ENCODE measurements at regions not wholly inside any gene's neighbourhood (a gene's known extent, or its start where the extent isn't known, plus 50 kb on each side); places are given as distances from the start of the nearest gene placed in this dataset.

- Histone ChIP-seq H2AK5ac (ENCODE audit: low read length) (peak overlapping the region; percentile 15), H3K4me2 (ENCODE audit: low read length) (no peak overlapping the region), H3K9ac (ENCODE audit: low read length) (no peak overlapping the region), H3K4ac (ENCODE audit: low read depth, low read length) (no peak overlapping the region), H3K56ac (ENCODE audit: low read length) (peak overlapping the region; percentile 72), H2BK15ac (replicated peaks; ENCODE audit: low read depth) (no peak overlapping the region), H3K23ac (ENCODE audit: low read length) (no peak overlapping the region), H2BK5ac (ENCODE audit: low read length) (peak overlapping the region; percentile 64), H3K4me3 (ENCODE audit: low read length) (no peak overlapping the region), H3K27me3 (ENCODE audit: insufficient read depth, low read length, poor library complexity) (no peaks in the 10 kb centered on the region), H2BK120ac (ENCODE audit: low read depth, low read length) (peak overlapping the region; percentile 56), H3K18ac (ENCODE audit: low read length) (no peak overlapping the region), H3K4me1 (ENCODE audit: control insufficient read depth, low read depth, low read length) (peaks cover 16% of the 10 kb centered on the region), H3K27ac (ENCODE audit: low read depth, low read length) (peak overlapping the region; percentile 71), H3K79me1 (ENCODE audit: low read length) (no peaks in the 10 kb centered on the region), H4K5ac (ENCODE audit: low read length) (no peak overlapping the region), H4K8ac (ENCODE audit: low read depth, low read length) (no peak overlapping the region), H3K79me2 (ENCODE audit: control insufficient read depth, insufficient read depth, low read length) (no peaks in the 10 kb centered on the region), H3K36me3 (ENCODE audit: control insufficient read depth, insufficient read depth, low read length) (no peaks in the 10 kb centered on the region)
- no CpG with 5 or more reads among the region's 9 CpGs for WGBS (ENCODE audit: extremely low coverage, insufficient coverage, low lambda C conversion rate)
- no peak for DNase-seq
Measured at GRCh38 chr6:11430036-11430435, 107.5 kb upstream of the TMEM170B start.

- H2BK120ac ChIP-seq (ENCODE audit: low read depth, low read length): no peak overlapping the region
- H3K27ac ChIP-seq (ENCODE audit: low read depth, low read length): peak overlapping the region; percentile 89
- no peaks in the 10 kb centered on the region for H3K79me2 ChIP-seq (ENCODE audit: control insufficient read depth, insufficient read depth, low read length)
- H4K5ac ChIP-seq (ENCODE audit: low read length): no peak overlapping the region
- H3K27me3 ChIP-seq (ENCODE audit: insufficient read depth, low read length, poor library complexity): no peaks in the 10 kb centered on the region
- H3K36me3 ChIP-seq (ENCODE audit: control insufficient read depth, insufficient read depth, low read length): no peaks in the 10 kb centered on the region
- H3K23ac ChIP-seq (ENCODE audit: low read length): no peak overlapping the region
- no peak overlapping the region for H3K4ac ChIP-seq (ENCODE audit: low read depth, low read length)
- H2BK5ac ChIP-seq (ENCODE audit: low read length): no peak overlapping the region
- no CpG with 5 or more reads among the region's 2 CpGs for WGBS (ENCODE audit: extremely low coverage, insufficient coverage, low lambda C conversion rate)
- H3K4me1 ChIP-seq (ENCODE audit: control insufficient read depth, low read depth, low read length): peaks cover 16% of the 10 kb centered on the region
- H2BK15ac ChIP-seq (replicated peaks; ENCODE audit: low read depth): no peak overlapping the region
- DNase-seq: peak; percentile 96
- no peak overlapping the region for H3K18ac ChIP-seq (ENCODE audit: low read length)
- H3K56ac ChIP-seq (ENCODE audit: low read length): no peak overlapping the region
- H3K79me1 ChIP-seq (ENCODE audit: low read length): no peaks in the 10 kb centered on the region
- H3K4me2 ChIP-seq (ENCODE audit: low read length): no peak overlapping the region
- H3K9ac ChIP-seq (ENCODE audit: low read length): no peak overlapping the region
- H2AK5ac ChIP-seq (ENCODE audit: low read length): no peak overlapping the region
- H4K8ac ChIP-seq (ENCODE audit: low read depth, low read length): no peak overlapping the region
- no peak overlapping the region for H3K4me3 ChIP-seq (ENCODE audit: low read length)
Measured at GRCh38 chr6:11429577-11429976, 108.0 kb upstream of the TMEM170B start.

- Histone ChIP-seq H3K9ac (ENCODE audit: low read length) (no peak overlapping the region), H3K4ac (ENCODE audit: low read depth, low read length) (no peak overlapping the region), H3K18ac (ENCODE audit: low read length) (peak overlapping the region; percentile 25), H3K27me3 (ENCODE audit: insufficient read depth, low read length, poor library complexity) (no peaks in the 10 kb centered on the region), H4K8ac (ENCODE audit: low read depth, low read length) (no peak overlapping the region), H4K5ac (ENCODE audit: low read length) (no peak overlapping the region), H3K4me2 (ENCODE audit: low read length) (no peak overlapping the region), H3K79me1 (ENCODE audit: low read length) (no peaks in the 10 kb centered on the region), H3K4me1 (ENCODE audit: control insufficient read depth, low read depth, low read length) (peaks cover 16% of the 10 kb centered on the region), H3K56ac (ENCODE audit: low read length) (no peak overlapping the region), H2AK5ac (ENCODE audit: low read length) (no peak overlapping the region), H3K4me3 (ENCODE audit: low read length) (no peak overlapping the region), H3K27ac (ENCODE audit: low read depth, low read length) (peak overlapping the region; percentile 89), H2BK5ac (ENCODE audit: low read length) (peak overlapping the region; percentile 32), H3K79me2 (ENCODE audit: control insufficient read depth, insufficient read depth, low read length) (no peaks in the 10 kb centered on the region), H2BK15ac (replicated peaks; ENCODE audit: low read depth) (peak overlapping the region; percentile 11), H3K23ac (ENCODE audit: low read length) (no peak overlapping the region), H2BK120ac (ENCODE audit: low read depth, low read length) (no peak overlapping the region), H3K36me3 (ENCODE audit: control insufficient read depth, insufficient read depth, low read length) (no peaks in the 10 kb centered on the region)
- WGBS (ENCODE audit: extremely low coverage, insufficient coverage, low lambda C conversion rate): no CpG with 5 or more reads among the region's 3 CpGs
- DNase-seq: peak; percentile 95
Measured at GRCh38 chr6:11428895-11429294, 108.7 kb upstream of the TMEM170B start.

- no peak overlapping the region for H3K23ac ChIP-seq (ENCODE audit: low read length)
- H3K9ac ChIP-seq (ENCODE audit: low read length): no peak overlapping the region
- no peak overlapping the region for H3K4me2 ChIP-seq (ENCODE audit: low read length)
- no peak overlapping the region for H4K5ac ChIP-seq (ENCODE audit: low read length)
- no peak overlapping the region for H4K8ac ChIP-seq (ENCODE audit: low read depth, low read length)
- peaks cover 16% of the 10 kb centered on the region for H3K4me1 ChIP-seq (ENCODE audit: control insufficient read depth, low read depth, low read length)
- no peak overlapping the region for H2AK5ac ChIP-seq (ENCODE audit: low read length)
- H3K4ac ChIP-seq (ENCODE audit: low read depth, low read length): no peak overlapping the region
- no peaks in the 10 kb centered on the region for H3K79me1 ChIP-seq (ENCODE audit: low read length)
- H2BK5ac ChIP-seq (ENCODE audit: low read length): peak overlapping the region; percentile 14
- peak; percentile 36 for DNase-seq
- H3K36me3 ChIP-seq (ENCODE audit: control insufficient read depth, insufficient read depth, low read length): no peaks in the 10 kb centered on the region
- no peaks in the 10 kb centered on the region for H3K79me2 ChIP-seq (ENCODE audit: control insufficient read depth, insufficient read depth, low read length)
- peak overlapping the region; percentile 89 for H3K27ac ChIP-seq (ENCODE audit: low read depth, low read length)
- H3K27me3 ChIP-seq (ENCODE audit: insufficient read depth, low read length, poor library complexity): no peaks in the 10 kb centered on the region
- H2BK15ac ChIP-seq (replicated peaks; ENCODE audit: low read depth): no peak overlapping the region
- WGBS (ENCODE audit: extremely low coverage, insufficient coverage, low lambda C conversion rate): no CpG with 5 or more reads among the region's 2 CpGs
- peak overlapping the region; percentile 17 for H3K56ac ChIP-seq (ENCODE audit: low read length)
- H2BK120ac ChIP-seq (ENCODE audit: low read depth, low read length): peak overlapping the region; percentile 15
- no peak overlapping the region for H3K4me3 ChIP-seq (ENCODE audit: low read length)
- H3K18ac ChIP-seq (ENCODE audit: low read length): peak overlapping the region; percentile 21
Measured at GRCh38 chr6:11428371-11428770, 109.2 kb upstream of the TMEM170B start.

GRCh38 chr6:11427723-11428245 lies 109.8 kb upstream of the TMEM170B start:
- H4K5ac ChIP-seq (ENCODE audit: low read length): no peak overlapping the region
- H2BK5ac ChIP-seq (ENCODE audit: low read length): peak overlapping the region; percentile 52
- H3K79me2 ChIP-seq (ENCODE audit: control insufficient read depth, insufficient read depth, low read length): no peaks in the 10 kb centered on the region
- no peak overlapping the region for H4K8ac ChIP-seq (ENCODE audit: low read depth, low read length)
- no peaks in the 10 kb centered on the region for H3K79me1 ChIP-seq (ENCODE audit: low read length)
- H3K27me3 ChIP-seq (ENCODE audit: insufficient read depth, low read length, poor library complexity): no peaks in the 10 kb centered on the region
- no CpG with 5 or more reads among the region's 10 CpGs for WGBS (ENCODE audit: extremely low coverage, insufficient coverage, low lambda C conversion rate)
- H3K36me3 ChIP-seq (ENCODE audit: control insufficient read depth, insufficient read depth, low read length): no peaks in the 10 kb centered on the region
- H3K23ac ChIP-seq (ENCODE audit: low read length): no peak overlapping the region
- peaks cover 16% of the 10 kb centered on the region for H3K4me1 ChIP-seq (ENCODE audit: control insufficient read depth, low read depth, low read length)
- peak overlapping the region; percentile 89 for H3K27ac ChIP-seq (ENCODE audit: low read depth, low read length)
- no peak for DNase-seq
- peak overlapping the region; percentile 43 for H2AK5ac ChIP-seq (ENCODE audit: low read length)
- H3K56ac ChIP-seq (ENCODE audit: low read length): peak overlapping the region; percentile 69
- H3K4me2 ChIP-seq (ENCODE audit: low read length): no peak overlapping the region
- peak overlapping the region; percentile 21 for H3K18ac ChIP-seq (ENCODE audit: low read length)
- H2BK120ac ChIP-seq (ENCODE audit: low read depth, low read length): peak overlapping the region; percentile 15
- H3K4ac ChIP-seq (ENCODE audit: low read depth, low read length): no peak overlapping the region
- H3K4me3 ChIP-seq (ENCODE audit: low read length): no peak overlapping the region
- no peak overlapping the region for H2BK15ac ChIP-seq (replicated peaks; ENCODE audit: low read depth)
- no peak overlapping the region for H3K9ac ChIP-seq (ENCODE audit: low read length)

Data from mesendoderm (in vitro differentiated cells).